Hematopoietic multipotent progenitor cell treated with erythropoietin and hydrocortisone succinate and interleukin-3 and kit ligand, for 4 days (in vitro differentiated cells): ENCODE measurements at regions not wholly inside any gene's neighbourhood (a gene's known extent, or its start where the extent isn't known, plus 50 kb on each side); places are given as distances from the start of the nearest gene placed in this dataset.
"Not testable (repeated sequence)": the region's sequence is repeated elsewhere in the genome, so short reads cannot be mapped to it uniquely, and the experiment has no call there.

Experiments used
- DNase-seq: peaks from one replicate; pipeline ENCODE4 v3.0.0-alpha.2; 2015

- not testable (repeated sequence) for DNase-seq
Observed at GRCh38 chr4:27075603-27076002, 215.0 kb downstream of the STIM2 start.

DNA sequence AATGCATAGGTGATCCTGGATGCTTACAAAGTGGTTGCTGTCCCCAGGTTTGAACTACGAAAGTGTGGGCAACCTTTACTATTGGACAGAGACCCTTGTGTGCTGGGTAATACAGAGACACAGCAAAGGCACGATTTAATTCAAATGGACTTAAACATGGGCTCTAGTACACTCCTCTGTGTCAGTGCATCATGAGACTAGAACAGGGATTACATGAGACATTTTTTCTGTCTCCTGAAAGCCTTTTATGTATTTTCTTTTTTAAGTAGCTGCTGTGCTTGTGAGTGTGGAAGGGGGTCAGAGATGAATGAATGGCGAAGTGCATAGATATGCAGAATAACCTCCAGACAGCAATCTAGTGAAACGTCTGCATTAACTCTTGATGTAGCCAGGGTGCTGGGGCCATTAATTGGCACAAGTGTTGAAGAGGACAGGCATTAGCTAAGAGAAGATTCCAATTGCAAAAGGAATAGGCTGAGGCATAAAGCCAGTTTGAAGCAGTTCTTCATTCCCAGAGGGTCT, 218.4 kb downstream of the STIM2 start:
- DNase-seq: no peak

DNA sequence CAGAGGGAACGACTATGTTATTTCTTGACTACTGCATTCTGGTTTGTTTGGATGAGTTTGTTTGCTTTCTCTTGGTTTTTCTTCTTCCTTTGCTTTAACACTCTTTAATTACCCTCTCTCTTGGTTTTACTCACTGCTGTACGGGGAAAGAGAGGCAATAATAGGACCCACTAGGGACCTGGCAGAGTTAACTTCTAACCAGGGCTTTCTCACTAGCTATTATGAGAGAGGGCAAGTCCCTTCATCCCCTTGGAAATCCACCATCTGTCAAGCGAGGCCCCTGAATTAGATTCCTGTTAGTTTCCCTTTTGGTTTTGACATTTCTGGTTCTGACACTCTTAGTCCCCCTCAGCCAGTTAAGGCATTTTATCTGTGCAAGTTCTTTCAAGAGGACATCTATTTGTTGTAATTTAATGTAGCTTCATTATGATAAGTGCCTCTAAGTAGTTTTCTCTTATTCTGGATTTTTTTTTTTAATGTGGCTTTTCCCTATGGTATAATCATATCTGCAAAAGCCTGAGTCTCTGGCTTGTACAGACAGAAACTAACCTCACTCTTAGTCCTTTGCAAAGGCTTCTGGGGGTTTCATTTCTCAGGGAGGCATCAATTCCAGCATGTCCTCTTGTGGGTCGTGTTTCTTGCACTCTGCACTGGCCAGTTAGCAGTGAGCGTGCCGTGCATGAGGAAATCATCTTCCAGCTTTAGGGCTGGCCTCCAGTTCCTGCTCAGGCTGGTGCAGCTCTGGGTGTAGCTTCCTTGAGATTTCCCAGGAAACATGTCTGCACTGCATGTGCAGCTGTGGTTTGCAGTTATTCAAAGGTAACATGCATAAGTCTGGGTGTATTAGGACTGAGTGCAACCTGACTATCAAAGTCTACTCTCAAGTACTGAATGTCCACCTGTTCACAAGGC, 221.3 kb downstream of the STIM2 start:
- no peak for DNase-seq

DNA sequence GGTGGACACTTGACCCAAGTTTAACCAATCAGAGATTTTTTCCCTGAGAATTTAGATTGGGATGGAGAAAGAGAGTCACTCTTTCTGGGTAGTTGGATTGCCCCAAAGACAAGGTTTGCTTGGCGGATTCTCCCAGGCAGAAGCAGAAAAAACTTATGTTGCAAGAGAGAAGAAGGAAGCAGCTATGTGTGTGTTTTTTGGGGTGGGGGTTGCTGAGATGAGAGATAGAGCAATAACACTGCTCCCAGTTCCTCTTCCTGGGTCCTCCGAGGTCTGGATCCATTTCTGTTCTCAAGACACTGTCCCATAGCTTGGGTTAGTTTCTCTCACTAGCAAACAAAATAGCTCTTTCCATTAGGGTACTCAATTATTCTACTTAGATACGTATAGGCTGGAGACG, 222.1 kb downstream of the STIM2 start:
- peak; percentile 13 for DNase-seq

DNA sequence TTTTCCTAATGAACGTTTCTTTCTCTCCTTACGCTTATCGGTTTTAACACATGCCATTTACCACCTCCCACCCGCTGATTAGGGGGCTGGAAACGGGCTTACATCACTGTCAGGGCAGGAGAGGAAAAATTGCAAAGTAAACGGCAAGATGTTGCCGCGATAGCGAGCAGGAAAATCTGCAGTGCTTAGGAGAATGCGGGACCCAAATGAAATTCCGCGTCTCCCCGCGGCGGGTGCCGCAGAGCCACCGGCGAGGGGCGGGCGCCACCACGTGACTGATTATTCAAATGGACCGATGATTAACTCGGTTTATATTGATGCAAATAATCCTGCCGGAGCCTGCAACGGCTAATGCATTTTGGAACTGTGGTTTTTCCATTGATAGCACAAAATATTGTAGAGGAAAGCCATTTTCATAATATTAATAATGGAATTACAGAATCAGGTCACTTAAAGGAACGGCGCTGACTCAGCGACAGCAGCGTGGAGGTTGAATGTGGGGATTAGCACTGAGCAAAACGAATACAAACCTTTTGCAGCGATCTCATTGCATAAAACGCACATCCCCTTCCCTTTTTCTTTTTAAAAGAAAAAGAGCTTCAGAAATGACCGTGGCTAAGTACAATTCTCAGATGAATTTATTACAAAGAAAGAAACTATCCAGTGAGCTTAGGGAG, 224.2 kb downstream of the STIM2 start:
- DNase-seq: peak; percentile 41

- no peak for DNase-seq
Observed at GRCh38 chr4:27085396-27085795, 224.8 kb downstream of the STIM2 start.

DNA sequence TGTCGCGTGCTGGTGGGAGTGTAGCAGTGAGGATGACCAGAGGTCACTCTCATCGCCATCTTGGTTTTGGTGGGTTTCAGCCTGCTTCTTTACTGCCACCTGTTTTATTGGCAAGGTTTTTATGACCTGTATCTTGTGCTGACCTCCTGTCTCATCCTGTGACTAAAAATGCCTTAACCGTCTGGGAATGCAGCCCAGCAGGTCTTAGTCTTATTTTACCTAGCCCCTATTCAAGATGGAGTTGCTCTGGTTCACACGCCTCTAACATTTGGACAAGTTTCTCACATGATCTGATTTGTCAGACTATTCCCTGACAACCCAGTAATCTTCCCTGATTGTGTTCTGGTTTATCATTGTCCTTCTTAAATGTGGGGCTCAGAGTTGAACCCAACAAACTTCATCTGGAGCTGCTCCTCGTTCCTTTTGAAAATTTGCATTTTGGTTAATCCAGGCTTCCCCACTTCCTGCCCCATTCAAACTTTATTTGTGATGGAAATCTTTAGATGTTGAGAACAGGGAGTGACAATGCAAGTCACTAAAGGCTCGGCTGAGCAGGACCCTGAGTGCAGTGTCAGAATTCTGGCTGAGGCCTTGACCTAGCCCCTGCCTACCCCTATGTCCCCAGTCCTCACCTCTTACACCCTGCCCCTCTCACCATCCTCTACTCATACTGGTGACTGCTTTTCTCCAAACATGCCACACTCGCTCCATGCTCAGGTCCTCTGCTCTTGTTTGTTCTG, 226.8 kb downstream of the STIM2 start:
- DNase-seq: no peak

- DNase-seq: peak; percentile 18
Observed at GRCh38 chr4:27088491-27088890, 227.8 kb downstream of the STIM2 start.

- DNase-seq: no peak
Observed at GRCh38 chr4:27089186-27089585, 228.5 kb downstream of the STIM2 start.

GRCh38 chr4:27090406-27090805, 229.8 kb downstream of the STIM2 start:
- no peak for DNase-seq

- no peak for DNase-seq
Observed at GRCh38 chr4:27094224-27094623, 233.6 kb downstream of the STIM2 start.

DNA sequence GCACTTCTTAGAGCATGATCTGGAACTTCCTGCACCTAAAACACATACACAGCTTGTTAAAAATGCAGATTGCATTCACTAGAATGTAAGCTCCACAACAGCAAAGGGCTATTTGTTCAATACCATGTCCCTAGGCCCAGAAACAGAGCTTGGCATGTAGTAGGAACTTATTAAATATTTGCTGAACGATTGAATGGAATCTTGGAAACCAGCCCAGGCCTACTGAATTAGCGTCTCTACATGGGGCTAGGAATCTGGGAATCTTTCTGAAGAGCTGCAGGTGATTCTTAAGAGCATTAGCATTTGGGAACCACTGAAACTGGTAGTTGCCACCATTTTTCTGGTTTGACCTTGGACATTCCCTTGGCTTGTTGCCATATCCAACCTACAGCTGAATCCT, 234.1 kb downstream of the STIM2 start:
- no peak for DNase-seq

DNA sequence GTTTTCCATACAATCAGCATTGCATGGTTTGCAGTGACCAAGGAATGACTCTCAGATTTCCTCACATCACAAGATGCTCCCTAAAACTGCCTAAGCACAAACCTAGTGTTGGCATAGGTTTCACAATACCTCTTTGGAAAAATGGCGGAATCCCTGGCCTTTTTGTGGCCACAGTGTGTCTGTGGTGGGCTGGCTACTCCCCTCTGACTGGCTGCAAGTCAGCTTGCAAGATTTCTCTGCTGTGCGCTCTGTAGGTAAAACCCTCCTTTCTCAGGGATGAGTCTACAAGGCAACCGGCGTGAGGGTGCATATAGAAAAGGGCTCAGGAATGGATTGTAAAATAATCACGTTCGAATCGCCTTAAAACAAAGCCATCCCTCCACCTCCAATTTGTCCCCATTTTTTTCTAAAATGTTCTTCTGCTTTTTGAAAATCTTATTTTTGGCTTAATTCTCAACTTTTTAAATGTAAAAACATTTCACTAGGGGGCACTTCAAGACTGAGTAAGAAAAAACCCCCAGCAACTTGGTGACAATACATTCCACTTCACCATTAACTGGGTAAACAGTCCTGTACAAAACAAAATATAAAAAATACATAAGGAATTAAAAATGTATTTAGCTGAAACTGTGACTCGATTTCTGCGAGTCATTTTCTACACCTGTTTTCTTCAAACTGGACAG, 235.6 kb downstream of the STIM2 start:
- peak; percentile 36 for DNase-seq

- DNase-seq: no peak
Observed at GRCh38 chr4:27098034-27098433, 237.4 kb downstream of the STIM2 start.

DNA sequence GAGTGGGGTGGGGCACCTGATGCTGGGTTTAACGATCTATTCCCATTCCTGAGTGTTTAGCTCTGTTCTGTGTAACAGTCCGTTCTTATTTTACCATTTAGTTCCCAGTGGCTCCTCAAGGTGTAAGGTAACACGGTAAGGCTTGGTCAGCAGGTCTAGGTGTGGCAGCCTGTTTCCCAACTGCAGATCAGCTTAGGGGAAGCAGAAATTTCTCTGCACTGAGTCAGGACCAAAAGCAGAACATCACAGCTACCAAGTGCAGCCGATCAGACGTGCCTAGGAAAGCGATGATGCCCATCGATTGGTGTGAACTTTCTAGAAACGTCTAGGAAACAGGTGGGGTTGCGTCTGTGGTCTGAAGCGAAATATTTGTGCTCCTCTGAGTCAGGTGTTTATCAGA, 240.1 kb downstream of the STIM2 start:
- DNase-seq: no peak

DNA sequence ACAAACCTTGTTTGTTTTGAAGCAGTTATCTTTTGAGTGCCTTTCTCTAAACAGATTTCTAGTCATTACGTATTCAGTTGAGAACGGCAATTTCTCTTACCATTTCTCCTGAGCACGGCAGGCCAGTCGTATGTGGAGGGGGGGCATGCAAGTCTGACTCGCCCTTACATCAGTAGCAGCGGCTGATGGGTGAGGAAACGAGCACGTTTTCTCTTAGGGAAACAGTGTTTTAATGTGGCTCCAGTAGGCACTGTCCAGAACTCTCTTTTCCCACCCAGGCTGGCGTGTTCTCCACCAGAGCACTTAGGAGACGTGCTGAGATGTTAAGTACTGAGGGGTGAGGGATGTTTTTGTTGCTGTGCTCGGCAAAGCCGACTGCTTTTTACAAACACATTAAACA, 240.5 kb downstream of the STIM2 start:
- no peak for DNase-seq

DNA sequence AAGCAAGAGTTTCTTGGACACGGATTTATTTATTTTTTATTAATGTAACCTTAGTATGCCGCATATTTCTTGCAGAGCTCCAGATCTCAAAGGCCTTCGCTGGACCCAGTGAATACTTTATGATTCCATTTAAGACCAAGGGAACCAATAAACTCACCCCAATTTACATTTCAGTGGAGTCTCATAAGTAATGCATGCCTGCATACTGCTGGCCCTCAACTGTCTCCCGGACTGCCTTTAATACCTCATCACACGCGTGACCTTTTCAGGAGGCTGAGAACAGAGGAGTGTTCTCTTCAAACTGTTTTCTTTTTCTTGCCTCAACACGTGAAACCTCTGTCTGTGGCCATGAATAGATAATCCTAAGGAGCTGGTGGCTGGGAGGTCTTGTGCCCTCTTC, 240.9 kb downstream of the STIM2 start:
- no peak for DNase-seq

- no peak for DNase-seq
Observed at GRCh38 chr4:27111627-27112026, 251.0 kb downstream of the STIM2 start.

GRCh38 chr4:27112587-27112986, 251.9 kb downstream of the STIM2 start:
- DNase-seq: no peak

DNA sequence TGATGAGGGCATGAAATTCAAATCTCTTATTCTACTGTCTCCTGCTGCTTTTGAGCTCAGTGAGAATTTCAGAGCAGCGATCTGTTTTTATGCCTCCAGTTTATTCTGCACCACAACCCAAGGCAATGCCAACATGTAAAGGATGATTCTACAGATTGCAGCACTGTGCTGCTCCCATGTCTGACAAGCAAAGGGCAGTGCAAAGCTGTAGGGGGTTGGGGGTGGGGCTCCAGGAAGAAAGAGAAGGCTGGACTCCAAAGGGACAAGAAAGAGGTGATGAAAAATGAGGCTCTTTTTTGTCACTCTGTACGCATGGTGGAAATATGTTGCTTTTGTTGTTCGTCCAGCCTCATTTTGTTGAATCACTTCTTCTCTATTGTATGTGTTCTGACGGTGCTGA, 254.6 kb downstream of the STIM2 start:
- DNase-seq: no peak

GRCh38 chr4:27117453-27117852, 256.8 kb downstream of the STIM2 start:
- DNase-seq: no peak

DNA sequence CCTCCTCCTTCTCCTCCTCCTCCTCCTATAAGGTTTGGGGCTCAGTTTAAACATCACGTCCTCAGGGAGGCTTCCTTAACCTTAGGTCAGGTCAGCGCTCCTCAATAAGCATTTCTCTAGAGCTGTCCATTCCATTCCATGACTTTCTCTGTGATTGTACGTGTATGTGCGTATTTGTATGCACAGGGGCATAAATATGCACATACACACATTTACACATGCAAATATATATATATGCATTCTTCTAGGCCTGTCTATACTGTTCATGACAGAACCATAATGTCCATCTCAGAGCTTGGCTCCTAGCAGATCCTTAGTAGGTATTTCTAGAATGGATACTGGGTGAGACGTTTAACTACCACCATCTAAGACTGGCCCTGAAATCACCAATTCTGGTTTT, 258.6 kb downstream of the STIM2 start:
- no peak for DNase-seq

GRCh38 chr4:27121830-27122229, 261.2 kb downstream of the STIM2 start:
- no peak for DNase-seq
